ENCODE measurements at regions not wholly inside any gene's neighbourhood (a gene's known extent, or its start where the extent isn't known, plus 50 kb on each side); places are given as distances from the start of the nearest gene placed in this dataset.
"Not testable (repeated sequence)": the region's sequence is repeated elsewhere in the genome, so short reads cannot be mapped to it uniquely, and the experiment has no call there.

- H3K9me3 Mint-ChIP-seq (ENCODE audit: insufficient read depth); H3K4me3 Mint-ChIP-seq; H3K36me3 Mint-ChIP-seq (ENCODE audit: low read depth); DNase-seq; H3K27ac Mint-ChIP-seq; ATAC-seq; POLR2A ChIA-PET; H3K27me3 Mint-ChIP-seq (ENCODE audit: low read depth): not testable (repeated sequence)
- CTCF ChIA-PET, result interaction anchor here (0.9 kb wide), 1 partner anchor 220 kb away, joined by 3 read pairs; no protein-coding TSS in a partner anchor
- H3K4me1 Mint-ChIP-seq (ENCODE audit: low read depth), result peaks cover 23% of the 10 kb centered on the region
Observed at GRCh38 chr6:43997990-43998585, 129.2 kb downstream of the MRPL14 start.

GRCh38 chr6:43997345-43997677 lies 129.9 kb downstream of the MRPL14 start:
- CTCF ChIA-PET, result no interaction called here
- peaks cover 21% of the 10 kb centered on the region for H3K4me1 Mint-ChIP-seq (ENCODE audit: low read depth)
- H3K36me3 Mint-ChIP-seq (ENCODE audit: low read depth), result no peaks in the 10 kb centered on the region
- POLR2A ChIA-PET, result no interaction called here
- H3K4me3 Mint-ChIP-seq, result no peak overlapping the region
- H3K27ac Mint-ChIP-seq, result no peak overlapping the region
- no peak for DNase-seq
- H3K9me3 Mint-ChIP-seq (ENCODE audit: insufficient read depth), result no peaks in the 10 kb centered on the region
- no peak for ATAC-seq
- peaks cover 5% of the 10 kb centered on the region for H3K27me3 Mint-ChIP-seq (ENCODE audit: low read depth)

- Mint-ChIP-seq H3K27me3 (ENCODE audit: low read depth) (peaks cover 5% of the 10 kb centered on the region), H3K9me3 (ENCODE audit: insufficient read depth) (no peaks in the 10 kb centered on the region), H3K27ac (no peak overlapping the region), H3K4me3 (no peak overlapping the region), H3K36me3 (ENCODE audit: low read depth) (no peaks in the 10 kb centered on the region), H3K4me1 (ENCODE audit: low read depth) (peaks cover 21% of the 10 kb centered on the region)
- ATAC-seq (no peak), DNase-seq (no peak)
- ChIA-PET CTCF (interaction anchor here (1.2 kb wide), 1 partner anchor 8 kb away, joined by 3 read pairs; no protein-coding TSS in a partner anchor), POLR2A (no interaction called here)
Observed at GRCh38 chr6:43996618-43997344, 130.5 kb downstream of the MRPL14 start.

- H3K36me3 Mint-ChIP-seq (ENCODE audit: low read depth), result no peaks in the 10 kb centered on the region
- peaks cover 6% of the 10 kb centered on the region for H3K4me1 Mint-ChIP-seq (ENCODE audit: low read depth)
- DNase-seq (no peak), ATAC-seq (no peak)
- H3K27ac Mint-ChIP-seq, result no peak overlapping the region
- H3K4me3 Mint-ChIP-seq, result no peak overlapping the region
- no peaks in the 10 kb centered on the region for H3K27me3 Mint-ChIP-seq (ENCODE audit: low read depth)
- H3K9me3 Mint-ChIP-seq (ENCODE audit: insufficient read depth), result no peaks in the 10 kb centered on the region
- CTCF ChIA-PET, result interaction anchor here (1.7 kb wide), 1 partner anchor 225 kb away, joined by 5 read pairs; the partner anchor contains the start of gene VEGFA
- POLR2A ChIA-PET, result no interaction called here
Observed at GRCh38 chr6:43995137-43995536, 132.1 kb downstream of the MRPL14 start.

- ChIA-PET POLR2A (no interaction called here), CTCF (no interaction called here)
- H3K36me3 Mint-ChIP-seq (ENCODE audit: low read depth), result no peaks in the 10 kb centered on the region
- H3K4me3 Mint-ChIP-seq, result no peak overlapping the region
- H3K27me3 Mint-ChIP-seq (ENCODE audit: low read depth), result no peaks in the 10 kb centered on the region
- H3K4me1 Mint-ChIP-seq (ENCODE audit: low read depth), result peaks cover 3% of the 10 kb centered on the region
- no peak for DNase-seq
- no peaks in the 10 kb centered on the region for H3K9me3 Mint-ChIP-seq (ENCODE audit: insufficient read depth)
- ATAC-seq, result no peak
- no peak overlapping the region for H3K27ac Mint-ChIP-seq
Observed at GRCh38 chr6:43993881-43994523, 133.2 kb downstream of the MRPL14 start.

- Mint-ChIP-seq H3K4me1 (ENCODE audit: low read depth) (no peaks in the 10 kb centered on the region), H3K36me3 (ENCODE audit: low read depth) (no peaks in the 10 kb centered on the region), H3K4me3 (no peak overlapping the region), H3K27ac (no peak overlapping the region), H3K27me3 (ENCODE audit: low read depth) (peaks cover 2% of the 10 kb centered on the region), H3K9me3 (ENCODE audit: insufficient read depth) (no peaks in the 10 kb centered on the region)
- no peak for DNase-seq
- CTCF ChIA-PET, result no interaction called here
- POLR2A ChIA-PET, result no interaction called here
- ATAC-seq, result no peak
Observed at GRCh38 chr6:43992783-43993644, 134.2 kb downstream of the MRPL14 start.

GRCh38 chr6:43992126-43992663 lies 135.1 kb downstream of the MRPL14 start:
- no peaks in the 10 kb centered on the region for H3K9me3 Mint-ChIP-seq (ENCODE audit: insufficient read depth)

GRCh38 chr6:43990627-43991619 lies 136.3 kb downstream of the MRPL14 start:
- CTCF ChIA-PET, result no interaction called here
- no peak overlapping the region for H3K4me3 Mint-ChIP-seq
- no peak overlapping the region for H3K27ac Mint-ChIP-seq

More at GRCh38 chr6:43992126-43992663, 135.1 kb downstream of the MRPL14 start:
- Mint-ChIP-seq H3K36me3 (ENCODE audit: low read depth) (no peaks in the 10 kb centered on the region), H3K27me3 (ENCODE audit: low read depth) (peaks cover 2% of the 10 kb centered on the region), H3K4me1 (ENCODE audit: low read depth) (no peaks in the 10 kb centered on the region), H3K4me3 (no peak overlapping the region), H3K27ac (no peak overlapping the region)
- no peak for ATAC-seq
- no peak for DNase-seq
- POLR2A ChIA-PET, result no interaction called here
- CTCF ChIA-PET, result no interaction called here

GRCh38 chr6:43990275-43990626 lies 137.0 kb downstream of the MRPL14 start:
- ChIA-PET CTCF (no interaction called here), POLR2A (no interaction called here)
- H3K36me3 Mint-ChIP-seq (ENCODE audit: low read depth), result no peaks in the 10 kb centered on the region
- no peak overlapping the region for H3K27ac Mint-ChIP-seq
- no peak overlapping the region for H3K4me3 Mint-ChIP-seq
- peaks cover 5% of the 10 kb centered on the region for H3K27me3 Mint-ChIP-seq (ENCODE audit: low read depth)
- DNase-seq, result no peak
- no peaks in the 10 kb centered on the region for H3K9me3 Mint-ChIP-seq (ENCODE audit: insufficient read depth)
- no peaks in the 10 kb centered on the region for H3K4me1 Mint-ChIP-seq (ENCODE audit: low read depth)
- no peak for ATAC-seq

More at GRCh38 chr6:43990627-43991619, 136.3 kb downstream of the MRPL14 start:
- DNase-seq, result no peak
- no peaks in the 10 kb centered on the region for H3K4me1 Mint-ChIP-seq (ENCODE audit: low read depth)
- POLR2A ChIA-PET, result no interaction called here
- H3K27me3 Mint-ChIP-seq (ENCODE audit: low read depth), result peaks cover 5% of the 10 kb centered on the region
- H3K36me3 Mint-ChIP-seq (ENCODE audit: low read depth), result no peaks in the 10 kb centered on the region
- H3K9me3 Mint-ChIP-seq (ENCODE audit: insufficient read depth), result no peaks in the 10 kb centered on the region
- no peak for ATAC-seq

GRCh38 chr6:43989581-43990146 lies 137.6 kb downstream of the MRPL14 start:
- Mint-ChIP-seq H3K4me3 (no peak overlapping the region), H3K27me3 (ENCODE audit: low read depth) (peaks cover 5% of the 10 kb centered on the region), H3K4me1 (ENCODE audit: low read depth) (no peaks in the 10 kb centered on the region), H3K27ac (no peak overlapping the region), H3K9me3 (ENCODE audit: insufficient read depth) (no peaks in the 10 kb centered on the region), H3K36me3 (ENCODE audit: low read depth) (no peaks in the 10 kb centered on the region)
- ChIA-PET CTCF (no interaction called here), POLR2A (no interaction called here)
- ATAC-seq, result no peak
- no peak for DNase-seq

GRCh38 chr6:43988801-43989200 lies 138.5 kb downstream of the MRPL14 start:
- POLR2A ChIA-PET, result no interaction called here
- Mint-ChIP-seq H3K9me3 (ENCODE audit: insufficient read depth) (no peaks in the 10 kb centered on the region), H3K27me3 (ENCODE audit: low read depth) (peaks cover 8% of the 10 kb centered on the region), H3K4me1 (ENCODE audit: low read depth) (no peaks in the 10 kb centered on the region), H3K27ac (no peak overlapping the region), H3K36me3 (ENCODE audit: low read depth) (no peaks in the 10 kb centered on the region), H3K4me3 (no peak overlapping the region)
- CTCF ChIA-PET, result no interaction called here
- ATAC-seq, result no peak
- DNase-seq, result no peak

All from activated CD8-positive, alpha-beta T cell treated with anti-CD3 and anti-CD28 coated beads, Interleukin-2, amount 10 ng/mL, durations not matched to agents 7 days and 5 days (primary cell).